Right lobe of liver (tissue), 6 donors: ENCODE measurements at regions not wholly inside any gene's neighbourhood (a gene's known extent, or its start where the extent isn't known, plus 50 kb on each side); places are given as distances from the start of the nearest gene placed in this dataset.
"Not testable (repeated sequence)": the region's sequence is repeated elsewhere in the genome, so short reads cannot be mapped to it uniquely, and the experiment has no call there.

Source experiments
- ATAC-seq, 4 donors: fragments of 200-7000 bp; cut with Tn5 transposase; one replicate each; pipeline ENCODE4 v1.9.1; 2020; ENCODE audit warnings: mild to moderate bottlenecking in 4 of 4, moderate library complexity in 4 of 4
- DNase-seq, 3 donors: peaks; one replicate each; pipeline ENCODE4 v3.0.0-alpha.2; 2020
- H3K27ac ChIP-seq, 3 donors: fragments of 200-600 bp; one replicate each; pipeline ENCODE4 v1.8.0; 2022
- H3K27me3 ChIP-seq, 2 donors: fragments of 200-600 bp; one replicate each; pipeline ENCODE4 v1.8.0; 2022
- H3K36me3 ChIP-seq, 4 donors: fragments of 200-600 bp; sonication (generic) in 1 of 4; one replicate each; pipeline versions ENCODE4 v1.5.1 to v1.8.0; 2017 to 2022; ENCODE audit warnings: control low read depth in 1 of 4
- H3K4me1 ChIP-seq, 4 donors: fragments of 200-600 bp; sonication (generic) in 1 of 4; one replicate each; pipeline versions ENCODE4 v1.5.1 to v1.8.0; 2017 to 2022; ENCODE audit warnings: control low read depth in 1 of 4
- H3K4me3 ChIP-seq, 3 donors: fragments of 200-600 bp; one replicate each; pipeline ENCODE4 v1.8.0; 2022
- H3K9me3 ChIP-seq, 4 donors: fragments of 200-600 bp; sonication (generic) in 1 of 4; one replicate each; pipeline versions ENCODE4 v1.5.1 to v1.8.0; 2017 to 2022; ENCODE audit warnings: control low read depth in 1 of 4
- POLR2A ChIP-seq: fragments of 450-650 bp; IDR thresholded peaks from one replicate; pipeline ENCODE4 v1.6.1; 2017; ENCODE audit warnings: antibody characterized with exemption, mild to moderate bottlenecking
- WGBS: methylation state at CpG from one replicate; pipeline ENCODE4 v1.1.6; 2018; ENCODE audit warnings: low coverage, low lambda C conversion rate; ENCODE audit not compliant: insufficient coverage; ENCODE audit errors: missing lambda C conversion rate; 5-methylcytosine and 5-hydroxymethylcytosine counted together
- intact Hi-C, 2 donors: fragments of 100-400 bp; cut with DNase I; formaldehyde crosslinking; loops; one replicate each; pipeline versions ENCODE4 v1.11.2 to v1.14.1; 2022
- TF ChIP-seq, protein P1 (sequence below), 4 donors: fragments of 200-600 bp in 3 of 4; fragments of 450-650 bp in 1 of 4; IDR thresholded peaks; one replicate each; pipeline versions ENCODE4 v1.5.1 to v1.8.0; 2016 to 2022; ENCODE audit warnings: antibody characterized with exemption in 4 of 4, mild to moderate bottlenecking in 2 of 4
- donor health status: DM: no; HTN: yes; CAD: no.
- donor health status: DM: no; HTN: no; CAD: no.
- donor health status: DM: no; HTN: no; CAD: no.
- donor health status: DM: no; HTN: yes; CAD: no.
- donor health status: DM: no; HTN: yes; CAD: no.

DNA sequence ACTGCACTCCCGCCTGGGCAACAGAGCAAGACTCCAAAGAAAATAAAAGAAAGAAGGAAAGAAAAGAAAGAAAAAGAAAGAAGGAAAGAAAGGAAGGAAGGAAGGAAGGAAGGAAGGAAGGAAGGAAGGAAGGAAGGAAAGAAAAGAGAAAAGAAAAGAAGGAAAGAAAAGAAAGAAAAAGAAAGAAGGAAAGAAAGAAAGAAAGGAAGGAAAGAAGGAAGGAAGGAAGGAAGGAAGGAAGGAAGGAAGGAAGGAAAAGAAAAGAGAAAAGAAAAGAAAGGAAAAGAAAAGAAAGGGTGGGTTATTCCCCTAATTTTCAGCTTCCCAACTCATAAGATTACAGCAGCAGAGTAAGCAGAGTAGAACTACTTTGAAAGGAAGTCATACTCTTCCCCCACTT lies 64.4 kb downstream of the TMEM200C start:
- intact Hi-C loops, DNase-seq: not testable (repeated sequence)
- 38% methylated on average over 1 of the region's 1 CpG for WGBS

DNA sequence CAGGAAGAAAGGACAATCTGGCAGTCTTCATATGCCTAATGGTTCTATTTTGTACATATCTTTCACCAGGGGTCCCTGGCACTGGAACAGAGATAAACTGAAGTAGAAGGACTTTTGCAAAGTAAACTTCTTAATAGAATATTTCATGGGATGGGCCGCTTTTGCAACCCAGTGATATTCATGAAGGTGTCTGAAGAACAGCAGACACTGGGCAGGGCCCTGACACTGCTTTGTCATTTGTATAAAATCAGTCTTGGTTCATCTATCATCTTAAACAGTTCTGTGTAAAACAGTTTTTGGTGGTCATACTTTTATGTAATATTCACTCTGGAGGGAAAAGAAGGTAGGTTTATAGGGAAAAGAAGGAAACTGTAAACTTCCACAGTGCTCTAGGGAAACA lies 66.4 kb downstream of the TMEM200C start:
- Histone ChIP-seq H3K4me1 (no peaks in the 10 kb centered on the region), H3K9me3 (no peaks in the 10 kb centered on the region), H3K36me3 (no peaks in the 10 kb centered on the region), H3K27ac (no peak overlapping the region), H3K4me3 (no peak overlapping the region), H3K27me3 (no peaks in the 10 kb centered on the region)
- DNase-seq, result no peak
- WGBS, result 63% methylated on average over 1 of the region's 1 CpG
- ATAC-seq, result no peak
- TF ChIP-seq POLR2A, result no peak
- TF ChIP-seq, protein P1, sequence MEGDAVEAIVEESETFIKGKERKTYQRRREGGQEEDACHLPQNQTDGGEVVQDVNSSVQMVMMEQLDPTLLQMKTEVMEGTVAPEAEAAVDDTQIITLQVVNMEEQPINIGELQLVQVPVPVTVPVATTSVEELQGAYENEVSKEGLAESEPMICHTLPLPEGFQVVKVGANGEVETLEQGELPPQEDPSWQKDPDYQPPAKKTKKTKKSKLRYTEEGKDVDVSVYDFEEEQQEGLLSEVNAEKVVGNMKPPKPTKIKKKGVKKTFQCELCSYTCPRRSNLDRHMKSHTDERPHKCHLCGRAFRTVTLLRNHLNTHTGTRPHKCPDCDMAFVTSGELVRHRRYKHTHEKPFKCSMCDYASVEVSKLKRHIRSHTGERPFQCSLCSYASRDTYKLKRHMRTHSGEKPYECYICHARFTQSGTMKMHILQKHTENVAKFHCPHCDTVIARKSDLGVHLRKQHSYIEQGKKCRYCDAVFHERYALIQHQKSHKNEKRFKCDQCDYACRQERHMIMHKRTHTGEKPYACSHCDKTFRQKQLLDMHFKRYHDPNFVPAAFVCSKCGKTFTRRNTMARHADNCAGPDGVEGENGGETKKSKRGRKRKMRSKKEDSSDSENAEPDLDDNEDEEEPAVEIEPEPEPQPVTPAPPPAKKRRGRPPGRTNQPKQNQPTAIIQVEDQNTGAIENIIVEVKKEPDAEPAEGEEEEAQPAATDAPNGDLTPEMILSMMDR (IDR thresholded peaks at IDR 0.05), result no peak
- intact Hi-C loops, result no loop called here

More for the DNA sequence above, 64.4 kb downstream of the TMEM200C start:
- H3K4me1 ChIP-seq, H3K9me3 ChIP-seq, H3K4me3 ChIP-seq, H3K27ac ChIP-seq, ATAC-seq, H3K27me3 ChIP-seq, H3K36me3 ChIP-seq: not testable (repeated sequence)

DNA sequence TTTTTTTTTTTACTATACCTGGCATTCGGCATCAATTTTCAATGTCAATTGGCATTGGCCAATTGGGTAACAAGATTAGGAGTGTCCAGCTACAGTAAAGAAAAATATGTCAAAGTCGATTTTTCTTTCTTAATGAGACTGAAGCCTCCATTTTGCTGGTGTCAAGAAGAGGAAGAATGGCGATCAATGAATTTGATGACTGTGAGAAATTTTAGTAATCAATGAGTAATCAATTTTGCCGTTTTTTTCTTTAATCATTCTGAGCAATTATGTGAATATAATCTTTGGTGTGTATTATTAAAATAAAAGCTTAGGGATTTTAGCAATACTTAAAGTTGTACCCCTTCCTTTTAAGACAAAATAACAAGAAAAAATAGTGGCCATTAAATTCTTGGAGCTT lies 69.7 kb downstream of the TMEM200C start:
- 43% methylated on average over 4 of the region's 4 CpGs for WGBS
- no peaks in the 10 kb centered on the region for H3K9me3 ChIP-seq
- no peak for TF ChIP-seq POLR2A
- TF ChIP-seq, protein P1 (IDR thresholded peaks at IDR 0.05), result no peak
- H3K27me3 ChIP-seq, result no peaks in the 10 kb centered on the region
- H3K4me1 ChIP-seq, result no peaks in the 10 kb centered on the region
- no peak for DNase-seq
- intact Hi-C loops, result no loop called here
- H3K4me3 ChIP-seq, result no peak overlapping the region
- H3K36me3 ChIP-seq, result no peaks in the 10 kb centered on the region
- ATAC-seq, result no peak
- H3K27ac ChIP-seq, result no peak overlapping the region

DNA sequence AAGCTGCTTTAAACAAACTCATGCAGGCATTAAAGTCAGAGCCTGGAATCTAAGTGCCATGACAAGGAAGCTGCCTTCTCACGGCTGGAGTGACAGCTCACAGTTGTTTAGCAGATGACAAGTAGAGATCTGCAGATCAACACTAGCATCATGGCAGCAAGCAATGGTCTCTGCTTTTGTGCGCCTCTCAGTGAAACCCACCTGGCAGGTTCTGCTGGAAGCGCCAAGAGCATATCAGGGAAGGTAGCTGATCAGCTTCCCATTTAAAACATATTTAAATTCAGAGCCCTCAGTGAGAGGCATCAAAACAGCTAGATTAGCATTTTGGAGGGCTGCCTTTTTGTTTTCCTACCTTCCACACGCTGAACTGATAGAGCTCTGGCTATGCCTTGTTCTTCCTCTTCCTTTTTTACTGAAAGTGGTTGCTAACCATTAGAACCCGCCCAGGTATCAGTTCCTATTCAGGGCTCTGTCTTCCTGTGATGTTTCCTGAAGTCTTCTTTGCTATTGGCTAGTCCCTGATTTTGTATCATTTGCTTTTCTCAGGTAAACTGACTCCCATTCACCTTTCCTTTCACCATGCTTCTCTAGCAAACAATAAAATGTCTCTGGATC lies 70.8 kb downstream of the TMEM200C start:
- intact Hi-C loops, result no loop called here
- ATAC-seq (no peak), DNase-seq (no peak)
- Histone ChIP-seq H3K4me1 (no peaks in the 10 kb centered on the region), H3K27me3 (no peaks in the 10 kb centered on the region), H3K27ac (no peak overlapping the region), H3K4me3 (no peak overlapping the region), H3K9me3 (no peaks in the 10 kb centered on the region), H3K36me3 (no peaks in the 10 kb centered on the region)
- no peak for TF ChIP-seq POLR2A
- TF ChIP-seq, protein P1 (IDR thresholded peaks at IDR 0.05), result no peak
- WGBS, result 21% methylated on average over 5 of the region's 5 CpGs

DNA sequence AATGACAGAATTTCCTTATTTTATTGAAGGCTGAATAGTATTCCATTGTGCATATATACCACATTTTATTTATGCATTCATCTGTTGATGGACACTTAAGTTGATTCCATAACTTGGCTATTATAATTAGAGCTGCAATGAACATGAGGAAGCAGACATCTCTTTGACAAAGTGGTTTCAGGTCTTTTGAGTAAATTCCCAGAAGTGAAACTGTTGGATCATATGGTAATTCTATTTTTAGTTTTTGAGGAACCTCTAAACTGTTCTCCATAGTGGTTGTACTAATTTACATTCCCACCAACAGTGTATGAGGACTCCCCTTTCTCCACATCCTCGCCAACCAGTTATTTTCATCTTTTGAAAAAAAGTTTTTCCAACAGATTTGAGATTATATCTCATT lies 77.5 kb downstream of the TMEM200C start:
- no peaks in the 10 kb centered on the region for H3K36me3 ChIP-seq
- no peaks in the 10 kb centered on the region for H3K27me3 ChIP-seq
- H3K4me3 ChIP-seq, result no peak overlapping the region
- no peaks in the 10 kb centered on the region for H3K9me3 ChIP-seq
- no peak for DNase-seq
- WGBS, result 57% methylated on average over 1 of the region's 1 CpG
- TF ChIP-seq, protein P1 (IDR thresholded peaks at IDR 0.05), result no peak
- TF ChIP-seq POLR2A, result no peak
- peak in 1 of 4 donors; percentile 18 for ATAC-seq
- H3K27ac ChIP-seq, result no peak overlapping the region
- intact Hi-C loops, result no loop called here
- no peaks in the 10 kb centered on the region for H3K4me1 ChIP-seq
